PFSK-1 (cell line): ENCODE measurements at regions not wholly inside any gene's neighbourhood (a gene's known extent, or its start where the extent isn't known, plus 50 kb on each side); places are given as distances from the start of the nearest gene placed in this dataset.

Experiments used
- FOXP2 ChIP-seq: optimal IDR thresholded peaks from 2 replicates; pipeline ENCODE3; 2011; ENCODE audit warnings: borderline replicate concordance, control low read depth, inconsistent platforms; ENCODE audit not compliant: insufficient read depth; ENCODE audit errors: extremely low read length, extremely low read depth
- POLR2AphosphoS5 ChIP-seq: IDR thresholded peaks from 2 replicates; pipeline ENCODE4 v1.6.1; 2012; ENCODE audit warnings: low read depth, mild to moderate bottlenecking, control low read depth, low read length, moderate library complexity
- REST ChIP-seq, 2 experiments: IDR thresholded peaks; 2 replicates each; pipeline versions ENCODE4 v1.6.1 to v1.8.0; 2011 to 2012; ENCODE audit warnings: low read depth in 2 of 2, low read length in 2 of 2, control low read depth in 1 of 2, inconsistent platforms in 1 of 2, mild to moderate bottlenecking in 1 of 2, moderate library complexity in 1 of 2; ENCODE audit not compliant: insufficient read depth in 1 of 2
- SIN3A ChIP-seq: IDR thresholded peaks from 2 replicates; pipeline ENCODE4 v1.6.1; 2012; ENCODE audit warnings: mild to moderate bottlenecking, low read length, moderate library complexity, borderline replicate concordance; ENCODE audit not compliant: insufficient read depth
- TAF1 ChIP-seq: IDR thresholded peaks from 2 replicates; pipeline ENCODE4 v1.6.1; 2012; ENCODE audit warnings: low read length, control low read depth, borderline replicate concordance; ENCODE audit not compliant: insufficient read depth

- TF ChIP-seq POLR2AphosphoS5 (no peak), FOXP2 (no peak), TAF1 (no peak), REST (IDR thresholded peaks at IDR 0.05; ENCODE audit: insufficient read depth in 1 of 2, low read depth in 2 of 2, low read length in 2 of 2) (no peak), SIN3A (no peak)
Measured at GRCh38 chr12:3958534-3958933, 85.3 kb upstream of the PARP11 start.

- TF ChIP-seq POLR2AphosphoS5 (no peak), TAF1 (no peak)
Measured at GRCh38 chr12:3951380-3952135, 78.4 kb upstream of the PARP11 start.

- no peak for TF ChIP-seq TAF1
- TF ChIP-seq POLR2AphosphoS5, result no peak
- no peak for TF ChIP-seq SIN3A
- no peak for TF ChIP-seq FOXP2
- TF ChIP-seq REST (IDR thresholded peaks at IDR 0.05; ENCODE audit: insufficient read depth in 1 of 2, low read depth in 2 of 2, low read length in 2 of 2), result no peak
Measured at GRCh38 chr12:3950714-3951320, 77.6 kb upstream of the PARP11 start.

GRCh38 chr12:3947781-3948180, 74.6 kb upstream of the PARP11 start:
- TF ChIP-seq REST (IDR thresholded peaks at IDR 0.05; ENCODE audit: insufficient read depth in 1 of 2, low read depth in 2 of 2, low read length in 2 of 2), result no peak
- no peak for TF ChIP-seq POLR2AphosphoS5
- no peak for TF ChIP-seq FOXP2
- no peak for TF ChIP-seq SIN3A
- no peak for TF ChIP-seq TAF1

GRCh38 chr12:3945671-3946070, 72.5 kb upstream of the PARP11 start:
- TF ChIP-seq REST (IDR thresholded peaks at IDR 0.05; ENCODE audit: insufficient read depth in 1 of 2, low read depth in 2 of 2, low read length in 2 of 2), result no peak
- no peak for TF ChIP-seq POLR2AphosphoS5
- no peak for TF ChIP-seq FOXP2
